ENCODE measurements at regions not wholly inside any gene's neighbourhood (a gene's known extent, or its start where the extent isn't known, plus 50 kb on each side); places are given as distances from the start of the nearest gene placed in this dataset.
"Not testable (repeated sequence)": the region's sequence is repeated elsewhere in the genome, so short reads cannot be mapped to it uniquely, and the experiment has no call there.

DNA sequence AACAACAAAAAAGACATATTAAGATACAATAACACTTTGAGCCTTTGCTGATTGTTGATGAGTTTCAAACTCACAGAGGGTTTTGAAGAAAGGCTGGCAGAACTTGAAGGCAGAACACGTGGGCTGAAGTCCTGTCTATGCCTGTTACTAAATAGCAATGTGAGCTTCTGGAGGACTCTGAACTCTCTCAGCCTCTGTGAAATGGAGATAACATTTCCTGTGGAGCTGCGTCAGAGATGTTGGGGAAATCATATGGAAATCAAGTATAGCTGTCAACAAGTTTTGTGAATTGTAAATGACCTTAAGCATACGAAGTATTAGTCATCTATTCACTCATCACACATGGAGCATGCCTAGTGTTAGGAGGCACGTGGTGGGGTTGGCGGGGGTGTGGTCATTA lies 229.4 kb upstream of the VKORC1L1 start:
- H3K9ac ChIP-seq; H3K4me2 ChIP-seq; DNase-seq; H3F3A ChIP-seq (replicated peaks; ENCODE audit: insufficient read depth); H3K4me1 ChIP-seq (ENCODE audit: control insufficient read depth in 1 of 2, insufficient read depth in 2 of 2, low read depth in 1 of 2, low read length in 1 of 2); H3K27me3 ChIP-seq (ENCODE audit: insufficient read depth); CTCF ChIA-PET; H4K20me1 ChIP-seq (ENCODE audit: insufficient read depth); POLR2A ChIA-PET; H3K27ac ChIP-seq (ENCODE audit: low read depth in 2 of 2, low read length in 1 of 2); H3K9me3 ChIP-seq; H3K36me3 ChIP-seq (replicated peaks in 1 of 2; ENCODE audit: control insufficient read depth in 1 of 2, insufficient read depth in 2 of 2, low read length in 1 of 2); H3K9me2 ChIP-seq; H3K79me2 ChIP-seq (ENCODE audit: insufficient read depth); H2AFZ ChIP-seq (ENCODE audit: low read depth); H3K4me3 ChIP-seq (ENCODE audit: low read depth in 2 of 2, low read length in 1 of 2): not testable (repeated sequence)
- WGBS (ENCODE audit: low lambda C conversion rate), result no CpG with 5 or more reads among the region's 5 CpGs

DNA sequence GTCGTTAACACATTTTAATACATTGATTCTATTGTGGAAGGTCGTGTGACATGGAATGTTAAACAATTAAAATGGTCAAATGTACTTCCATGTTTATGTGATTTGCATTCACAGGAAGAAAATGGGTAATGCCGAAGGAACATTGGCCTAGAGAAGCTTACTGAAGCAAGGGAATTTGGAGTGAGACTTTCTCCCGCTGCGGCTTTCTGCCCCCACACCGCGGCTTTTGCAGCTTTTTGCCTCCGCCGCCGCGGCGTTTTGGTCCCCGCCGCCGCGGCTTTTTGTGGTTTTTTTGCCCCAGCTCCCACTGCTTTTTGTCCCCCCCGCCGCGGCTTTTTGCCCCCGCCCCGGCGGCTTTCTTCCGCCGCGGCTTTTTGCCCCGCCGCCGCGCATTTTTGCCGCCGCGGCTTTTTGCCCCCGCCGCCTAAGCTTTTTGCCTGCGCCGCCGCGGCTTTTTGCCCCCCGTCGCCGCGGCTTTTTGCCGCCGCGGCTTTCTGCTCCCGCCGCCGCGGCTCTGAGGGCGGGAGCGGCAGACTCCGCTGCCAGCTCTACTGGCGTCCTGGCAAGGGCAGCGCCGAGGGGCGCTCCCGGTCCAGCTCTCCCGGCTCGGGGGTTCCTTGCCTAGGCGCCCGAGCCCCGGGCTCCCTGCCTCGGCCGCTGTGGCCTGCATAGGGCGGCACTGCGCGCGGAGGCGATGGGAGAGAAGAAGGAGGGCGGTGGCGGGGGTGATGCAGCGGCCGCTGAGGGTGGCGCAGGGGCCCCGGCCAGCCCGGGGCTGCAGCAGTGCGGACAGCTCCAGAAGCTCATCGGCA lies 225.5 kb upstream of the VKORC1L1 start:
- H3K9me3 ChIP-seq; H3K27ac ChIP-seq (ENCODE audit: low read depth in 2 of 2, low read length in 1 of 2); H3K79me2 ChIP-seq (ENCODE audit: insufficient read depth); CTCF ChIA-PET; H3K4me3 ChIP-seq (ENCODE audit: low read depth in 2 of 2, low read length in 1 of 2); H3K9me2 ChIP-seq; DNase-seq; H3K9ac ChIP-seq; H3K36me3 ChIP-seq (replicated peaks in 1 of 2; ENCODE audit: control insufficient read depth in 1 of 2, insufficient read depth in 2 of 2, low read length in 1 of 2); H4K20me1 ChIP-seq (ENCODE audit: insufficient read depth); H3K4me2 ChIP-seq; POLR2A ChIA-PET; H3F3A ChIP-seq (replicated peaks; ENCODE audit: insufficient read depth); H3K27me3 ChIP-seq (ENCODE audit: insufficient read depth); H3K4me1 ChIP-seq (ENCODE audit: control insufficient read depth in 1 of 2, insufficient read depth in 2 of 2, low read depth in 1 of 2, low read length in 1 of 2); H2AFZ ChIP-seq (ENCODE audit: low read depth): not testable (repeated sequence)
- WGBS (ENCODE audit: low lambda C conversion rate), result no CpG with 5 or more reads among the region's 78 CpGs

GRCh38 chr7:65651174-65651573 lies 221.7 kb upstream of the VKORC1L1 start:
- WGBS (ENCODE audit: low lambda C conversion rate), result 21% methylated on average over 2 of the region's 2 CpGs
- H3K4me1 ChIP-seq (ENCODE audit: control insufficient read depth in 1 of 2, insufficient read depth in 2 of 2, low read depth in 1 of 2, low read length in 1 of 2); H3K9me3 ChIP-seq; H3F3A ChIP-seq (replicated peaks; ENCODE audit: insufficient read depth); H3K27me3 ChIP-seq (ENCODE audit: insufficient read depth); H3K9me2 ChIP-seq; DNase-seq; H3K36me3 ChIP-seq (replicated peaks in 1 of 2; ENCODE audit: control insufficient read depth in 1 of 2, insufficient read depth in 2 of 2, low read length in 1 of 2); CTCF ChIA-PET; H3K9ac ChIP-seq; H3K4me2 ChIP-seq; H3K79me2 ChIP-seq (ENCODE audit: insufficient read depth); H2AFZ ChIP-seq (ENCODE audit: low read depth); H4K20me1 ChIP-seq (ENCODE audit: insufficient read depth); POLR2A ChIA-PET; H3K4me3 ChIP-seq (ENCODE audit: low read depth in 2 of 2, low read length in 1 of 2); H3K27ac ChIP-seq (ENCODE audit: low read depth in 2 of 2, low read length in 1 of 2): not testable (repeated sequence)

DNA sequence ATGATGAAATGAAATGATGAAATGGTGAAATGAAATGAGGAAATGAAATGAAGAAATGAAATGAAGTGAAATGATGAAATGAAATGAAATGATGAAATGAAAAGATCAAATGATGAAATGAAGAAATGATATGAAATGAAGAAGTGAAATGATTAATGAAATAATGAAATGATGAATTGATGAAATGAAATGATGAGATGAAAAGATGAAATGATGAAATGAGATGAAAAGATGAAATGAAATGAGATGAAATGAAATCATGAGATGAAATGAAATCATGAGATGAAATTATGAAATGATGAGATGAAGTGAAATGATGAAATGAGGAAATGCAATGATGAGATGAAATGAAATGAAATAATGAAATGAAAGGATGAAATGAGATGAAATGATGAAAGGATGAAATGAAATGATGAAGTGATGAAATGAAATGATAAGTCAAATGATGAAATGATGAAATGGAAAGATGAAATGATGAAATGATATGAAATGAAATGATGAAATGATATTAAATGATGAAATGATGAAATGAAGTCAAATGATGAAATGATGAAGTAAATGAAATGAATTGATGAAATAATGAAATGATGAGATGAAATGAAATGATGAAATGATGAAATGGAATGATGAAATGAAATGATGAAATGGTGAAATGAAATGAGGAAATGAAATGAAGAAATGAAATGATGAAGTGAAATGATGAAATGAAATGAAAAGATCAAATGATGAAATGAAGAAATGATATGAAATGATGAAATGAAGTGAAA lies 220.9 kb upstream of the VKORC1L1 start:
- H3K27ac ChIP-seq (ENCODE audit: low read depth in 2 of 2, low read length in 1 of 2); H3K9me3 ChIP-seq; H3K36me3 ChIP-seq (replicated peaks in 1 of 2; ENCODE audit: control insufficient read depth in 1 of 2, insufficient read depth in 2 of 2, low read length in 1 of 2); H3K9ac ChIP-seq; H3K4me1 ChIP-seq (ENCODE audit: control insufficient read depth in 1 of 2, insufficient read depth in 2 of 2, low read depth in 1 of 2, low read length in 1 of 2); CTCF ChIA-PET; H3K27me3 ChIP-seq (ENCODE audit: insufficient read depth); H3F3A ChIP-seq (replicated peaks; ENCODE audit: insufficient read depth); POLR2A ChIA-PET; H3K79me2 ChIP-seq (ENCODE audit: insufficient read depth); H2AFZ ChIP-seq (ENCODE audit: low read depth); DNase-seq; H3K4me2 ChIP-seq; H4K20me1 ChIP-seq (ENCODE audit: insufficient read depth); H3K9me2 ChIP-seq; H3K4me3 ChIP-seq (ENCODE audit: low read depth in 2 of 2, low read length in 1 of 2): not testable (repeated sequence)

DNA sequence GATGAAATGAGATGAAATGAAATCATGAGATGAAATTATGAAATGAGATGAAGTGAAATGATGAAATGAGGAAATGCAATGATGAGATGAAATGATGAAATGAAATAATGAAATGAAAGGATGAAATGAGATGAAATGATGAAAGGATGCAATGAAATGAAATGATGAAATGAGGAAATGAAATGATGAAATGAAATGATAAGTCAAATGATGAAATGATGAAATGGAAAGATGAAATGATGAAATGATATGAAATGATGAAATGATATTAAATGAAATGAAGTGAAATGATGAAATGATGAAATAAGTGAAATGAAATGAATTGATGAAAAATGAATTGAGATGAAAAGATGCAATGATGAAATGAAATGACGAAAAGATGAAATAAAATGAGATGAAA lies 220.2 kb upstream of the VKORC1L1 start:
- H3K27ac ChIP-seq (ENCODE audit: low read depth in 2 of 2, low read length in 1 of 2); H2AFZ ChIP-seq (ENCODE audit: low read depth); H3K9ac ChIP-seq; H3K4me3 ChIP-seq (ENCODE audit: low read depth in 2 of 2, low read length in 1 of 2); H3F3A ChIP-seq (replicated peaks; ENCODE audit: insufficient read depth); POLR2A ChIA-PET; H3K4me1 ChIP-seq (ENCODE audit: control insufficient read depth in 1 of 2, insufficient read depth in 2 of 2, low read depth in 1 of 2, low read length in 1 of 2); H3K36me3 ChIP-seq (replicated peaks in 1 of 2; ENCODE audit: control insufficient read depth in 1 of 2, insufficient read depth in 2 of 2, low read length in 1 of 2); H3K27me3 ChIP-seq (ENCODE audit: insufficient read depth); H3K4me2 ChIP-seq; H4K20me1 ChIP-seq (ENCODE audit: insufficient read depth); H3K9me3 ChIP-seq; DNase-seq; H3K79me2 ChIP-seq (ENCODE audit: insufficient read depth); CTCF ChIA-PET; H3K9me2 ChIP-seq: not testable (repeated sequence)
- no CpG with 5 or more reads among the region's 1 CpG for WGBS (ENCODE audit: low lambda C conversion rate)

GRCh38 chr7:65656494-65657188 lies 216.2 kb upstream of the VKORC1L1 start:
- H3F3A ChIP-seq (replicated peaks; ENCODE audit: insufficient read depth); H3K4me2 ChIP-seq; DNase-seq; H3K27ac ChIP-seq (ENCODE audit: low read depth in 2 of 2, low read length in 1 of 2); H3K9ac ChIP-seq; H4K20me1 ChIP-seq (ENCODE audit: insufficient read depth); H3K9me2 ChIP-seq; H3K79me2 ChIP-seq (ENCODE audit: insufficient read depth); H3K4me3 ChIP-seq (ENCODE audit: low read depth in 2 of 2, low read length in 1 of 2); CTCF ChIA-PET; POLR2A ChIA-PET; H3K4me1 ChIP-seq (ENCODE audit: control insufficient read depth in 1 of 2, insufficient read depth in 2 of 2, low read depth in 1 of 2, low read length in 1 of 2); H2AFZ ChIP-seq (ENCODE audit: low read depth); H3K27me3 ChIP-seq (ENCODE audit: insufficient read depth); H3K9me3 ChIP-seq; H3K36me3 ChIP-seq (replicated peaks in 1 of 2; ENCODE audit: control insufficient read depth in 1 of 2, insufficient read depth in 2 of 2, low read length in 1 of 2): not testable (repeated sequence)
- no CpG with 5 or more reads among the region's 5 CpGs for WGBS (ENCODE audit: low lambda C conversion rate)

Data from SK-N-SH (cell line).